Keratinocyte (primary cell): ENCODE measurements at regions not wholly inside any gene's neighbourhood (a gene's known extent, or its start where the extent isn't known, plus 50 kb on each side); places are given as distances from the start of the nearest gene placed in this dataset.

Source experiments
- DNase-seq: peaks from one replicate; pipeline ENCODE4 v3.0.0-alpha.2; 2011; ENCODE audit warnings: low read depth, missing footprints, low spot score
- FAIRE-seq: peaks from 2 replicates; lab custom pipeline; 2011; peaks lifted over from hg19 to GRCh38; lab: Jason Lieb, UNC
- H2AFZ ChIP-seq: 2 replicates; pipeline ENCODE4 v1.6.0; 2012; ENCODE audit warnings: low read length, control low read depth, inconsistent platforms; ENCODE audit not compliant: control insufficient read depth
- H3K27ac ChIP-seq: 2 replicates; pipeline ENCODE4 v1.5.1; 2011; ENCODE audit warnings: low read length; ENCODE audit not compliant: control insufficient read depth, insufficient read depth
- H3K27me3 ChIP-seq: 3 replicates; pipeline ENCODE4 v1.6.0; 2011; ENCODE audit warnings: low read length; ENCODE audit not compliant: control insufficient read depth, insufficient read depth; ENCODE audit errors: extremely low read depth
- H3K36me3 ChIP-seq, 2 experiments: 2 replicates in 1 of 2; 3 replicates in 1 of 2; pipeline ENCODE4 v1.5.1; 2011; ENCODE audit warnings: low read length in 2 of 2, mild to moderate bottlenecking in 1 of 2; ENCODE audit not compliant: control insufficient read depth in 2 of 2, insufficient read depth in 2 of 2; ENCODE audit errors: extremely low read depth in 1 of 2
- H3K4me1 ChIP-seq: 3 replicates; pipeline ENCODE4 v1.5.1; 2011; ENCODE audit warnings: low read length; ENCODE audit not compliant: control insufficient read depth, insufficient read depth; ENCODE audit errors: extremely low read depth
- H3K4me2 ChIP-seq: 3 replicates; pipeline ENCODE4 v1.6.0; 2011; ENCODE audit warnings: low read depth, low read length; ENCODE audit not compliant: control insufficient read depth, insufficient read depth; ENCODE audit errors: extremely low read depth
- H3K4me3 ChIP-seq, 3 experiments: fragments of 200-600 bp in 1 of 3; sonication (generic) in 1 of 3; 2 replicates in 2 of 3; 3 replicates in 1 of 3; pipeline ENCODE4 v1.5.1; 2011 to 2016; ENCODE audit warnings: low read length in 3 of 3, mild to moderate bottlenecking in 3 of 3, control low read depth in 2 of 3, inconsistent platforms in 1 of 3, low read depth in 1 of 3, mixed read lengths in 1 of 3, mixed run types in 1 of 3, moderate library complexity in 1 of 3; ENCODE audit not compliant: control insufficient read depth in 2 of 3, insufficient read depth in 2 of 3; ENCODE audit errors: extremely low read depth in 1 of 3
- H3K79me2 ChIP-seq: 2 replicates; pipeline ENCODE4 v1.6.0; 2012; ENCODE audit warnings: low read length; ENCODE audit not compliant: control insufficient read depth, insufficient read depth
- H3K9ac ChIP-seq: 3 replicates; pipeline ENCODE4 v1.6.0; 2011; ENCODE audit warnings: low read length; ENCODE audit not compliant: control insufficient read depth, insufficient read depth; ENCODE audit errors: extremely low read depth
- H3K9me1 ChIP-seq: 3 replicates; pipeline ENCODE4 v1.6.0; 2011; ENCODE audit warnings: low read length; ENCODE audit not compliant: control insufficient read depth, insufficient read depth; ENCODE audit errors: extremely low read depth
- H3K9me3 ChIP-seq: 2 replicates; pipeline ENCODE4 v1.5.1; 2012; ENCODE audit warnings: low read depth, low read length; ENCODE audit not compliant: control insufficient read depth
- H4K20me1 ChIP-seq: 3 replicates; pipeline ENCODE4 v1.6.0; 2011; ENCODE audit warnings: low read length; ENCODE audit not compliant: control insufficient read depth, insufficient read depth; ENCODE audit errors: extremely low read depth
- EZH2 ChIP-seq: IDR thresholded peaks from one replicate; pipeline ENCODE4 v1.6.1; 2012; ENCODE audit warnings: inconsistent platforms, mild to moderate bottlenecking, low read length, moderate library complexity
- dilution Hi-C: fragments of 300-500 bp; cut with MboI; formaldehyde crosslinking; loops from one replicate; pipeline ENCODE4 v1.7.0; 2020; ENCODE audit warnings: low sequenced_read_pairs; ENCODE audit not compliant: extremely low pct_ligation_motif_present
- TF ChIP-seq, protein P1 (sequence below), 3 experiments: IDR thresholded peaks in 1 of 3; conservative IDR thresholded peaks in 1 of 3; optimal IDR thresholded peaks in 1 of 3; 2 replicates in 2 of 3; 3 replicates in 1 of 3; pipeline versions ENCODE3 to v1.5.1; 2011; ENCODE audit warnings: low read length in 3 of 3, mild to moderate bottlenecking in 3 of 3, moderate library complexity in 2 of 3, control low read depth in 1 of 3, inconsistent platforms in 1 of 3; ENCODE audit not compliant: insufficient read depth in 2 of 3; ENCODE audit errors: extremely low read depth in 1 of 3

DNA sequence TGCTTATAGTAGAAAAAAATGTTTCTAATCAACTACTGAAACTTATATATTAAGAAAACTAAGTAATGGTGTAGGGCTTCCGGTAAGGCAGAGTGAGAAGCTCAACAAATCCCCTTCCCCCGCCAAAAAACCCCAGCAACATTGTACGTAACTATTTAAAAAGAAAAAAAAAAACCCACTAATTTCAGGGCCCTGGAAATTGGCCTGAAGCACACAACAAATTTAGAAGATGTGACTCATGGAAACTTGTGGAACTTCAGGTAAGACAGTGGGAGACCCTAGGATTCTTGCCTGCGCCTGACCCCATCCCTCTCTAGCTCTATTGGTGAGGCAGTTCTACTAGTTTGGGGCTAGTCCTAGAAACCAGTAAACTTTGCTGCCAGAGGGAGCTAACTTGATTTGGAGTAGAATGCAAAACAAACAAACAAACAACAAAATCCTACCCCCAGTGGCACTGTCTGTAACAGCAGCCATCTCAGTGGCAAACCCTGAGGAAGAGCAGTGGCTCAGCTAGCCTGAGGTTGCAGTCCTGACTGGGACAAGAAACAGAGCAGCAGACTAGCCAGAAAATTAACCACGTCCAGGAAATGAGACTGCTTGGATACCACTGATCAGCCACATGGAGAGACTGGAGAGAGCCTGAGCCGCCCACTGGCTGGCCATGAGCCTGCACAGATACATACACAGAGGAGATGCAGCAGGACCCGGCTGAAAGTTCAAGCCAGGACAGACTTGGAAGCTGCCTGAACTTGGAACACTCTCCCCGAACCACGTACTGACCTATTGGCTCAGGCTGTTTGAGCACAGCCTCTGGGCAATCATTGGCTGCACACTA is 135.1 kb downstream of the TBXT start:
- H3K27ac ChIP-seq = no peak overlapping the region
- H3K4me3 ChIP-seq = no peak overlapping the region
- dilution Hi-C loops = no loop called here
- no peak for TF ChIP-seq EZH2
- TF ChIP-seq, protein P1, sequence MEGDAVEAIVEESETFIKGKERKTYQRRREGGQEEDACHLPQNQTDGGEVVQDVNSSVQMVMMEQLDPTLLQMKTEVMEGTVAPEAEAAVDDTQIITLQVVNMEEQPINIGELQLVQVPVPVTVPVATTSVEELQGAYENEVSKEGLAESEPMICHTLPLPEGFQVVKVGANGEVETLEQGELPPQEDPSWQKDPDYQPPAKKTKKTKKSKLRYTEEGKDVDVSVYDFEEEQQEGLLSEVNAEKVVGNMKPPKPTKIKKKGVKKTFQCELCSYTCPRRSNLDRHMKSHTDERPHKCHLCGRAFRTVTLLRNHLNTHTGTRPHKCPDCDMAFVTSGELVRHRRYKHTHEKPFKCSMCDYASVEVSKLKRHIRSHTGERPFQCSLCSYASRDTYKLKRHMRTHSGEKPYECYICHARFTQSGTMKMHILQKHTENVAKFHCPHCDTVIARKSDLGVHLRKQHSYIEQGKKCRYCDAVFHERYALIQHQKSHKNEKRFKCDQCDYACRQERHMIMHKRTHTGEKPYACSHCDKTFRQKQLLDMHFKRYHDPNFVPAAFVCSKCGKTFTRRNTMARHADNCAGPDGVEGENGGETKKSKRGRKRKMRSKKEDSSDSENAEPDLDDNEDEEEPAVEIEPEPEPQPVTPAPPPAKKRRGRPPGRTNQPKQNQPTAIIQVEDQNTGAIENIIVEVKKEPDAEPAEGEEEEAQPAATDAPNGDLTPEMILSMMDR (optimal IDR thresholded peaks at IDR 0.05 in 1 of 3, IDR thresholded peaks at IDR 0.05 in 1 of 3, conservative IDR thresholded peaks at IDR 0.05 in 1 of 3; ENCODE audit: extremely low read depth in 1 of 3, insufficient read depth in 2 of 3, low read length in 3 of 3) = peak in 1 of 3 experiments; percentile 17
- no peaks in the 10 kb centered on the region for H3K9me1 ChIP-seq
- no peak overlapping the region for H2AFZ ChIP-seq
- FAIRE-seq = no peak
- H3K36me3 ChIP-seq = no peaks in the 10 kb centered on the region
- H3K4me2 ChIP-seq = no peak overlapping the region
- H3K4me1 ChIP-seq = no peaks in the 10 kb centered on the region
- H3K9me3 ChIP-seq = no peaks in the 10 kb centered on the region
- no peaks in the 10 kb centered on the region for H3K79me2 ChIP-seq
- H3K9ac ChIP-seq = no peak overlapping the region
- H3K27me3 ChIP-seq = no peaks in the 10 kb centered on the region
- no peaks in the 10 kb centered on the region for H4K20me1 ChIP-seq
- no peak for DNase-seq

DNA sequence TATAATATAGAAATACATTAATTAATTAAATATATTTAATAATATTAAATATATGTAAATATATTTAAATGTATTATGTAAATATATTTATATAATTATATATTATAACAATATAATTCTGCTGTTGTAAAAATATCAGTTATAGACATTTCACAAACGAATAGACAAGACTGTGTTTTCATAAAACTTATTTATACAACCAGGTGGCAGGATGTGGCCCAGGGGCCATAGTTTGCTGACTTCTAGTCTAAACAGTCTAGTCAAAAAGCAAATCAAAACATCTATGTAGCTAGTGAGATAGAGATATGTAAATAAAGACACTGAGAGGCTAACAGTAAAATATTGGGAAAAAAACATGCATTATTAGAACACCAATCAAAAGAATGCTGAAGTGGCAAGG is 136.4 kb downstream of the TBXT start:
- FAIRE-seq (no peak), DNase-seq (no peak)
- H3K4me2 ChIP-seq = no peak overlapping the region
- H2AFZ ChIP-seq = no peak overlapping the region
- H3K9me3 ChIP-seq = no peaks in the 10 kb centered on the region
- no peak overlapping the region for H3K9ac ChIP-seq
- H3K27me3 ChIP-seq = no peaks in the 10 kb centered on the region
- dilution Hi-C loops = no loop called here
- H3K27ac ChIP-seq = no peak overlapping the region
- H3K4me1 ChIP-seq = no peaks in the 10 kb centered on the region
- H3K79me2 ChIP-seq = no peaks in the 10 kb centered on the region
- H4K20me1 ChIP-seq = no peaks in the 10 kb centered on the region
- no peaks in the 10 kb centered on the region for H3K36me3 ChIP-seq
- no peak for TF ChIP-seq EZH2
- TF ChIP-seq, protein P1 (optimal IDR thresholded peaks at IDR 0.05 in 1 of 3, IDR thresholded peaks at IDR 0.05 in 1 of 3, conservative IDR thresholded peaks at IDR 0.05 in 1 of 3; ENCODE audit: extremely low read depth in 1 of 3, insufficient read depth in 2 of 3, low read length in 3 of 3) = no peak
- H3K9me1 ChIP-seq = no peaks in the 10 kb centered on the region
- H3K4me3 ChIP-seq = no peak overlapping the region
